MM.1S (cell line): ENCODE measurements at regions not wholly inside any gene's neighbourhood (a gene's known extent, or its start where the extent isn't known, plus 50 kb on each side); places are given as distances from the start of the nearest gene placed in this dataset.

ENCODE experiments used
- DNase-seq: peaks from one replicate; pipeline ENCODE4 v3.0.0-alpha.2; 2015
- H2AFZ ChIP-seq: fragments of 300-600 bp; sonication (generic); 2 replicates; pipeline ENCODE4 v1.6.0; 2016; ENCODE audit warnings: antibody characterized with exemption, low read length
- H3F3A ChIP-seq: fragments of 300-600 bp; sonication (generic); 2 replicates; pipeline ENCODE4 v1.6.1; 2016; ENCODE audit warnings: mild to moderate bottlenecking, antibody characterized with exemption, low read length, moderate library complexity, mixed read lengths; ENCODE audit not compliant: insufficient read depth
- H3K27ac ChIP-seq: fragments of 300-600 bp; sonication (generic); 2 replicates; pipeline ENCODE4 v1.5.1; 2016; ENCODE audit warnings: mild to moderate bottlenecking, low read length
- H3K27me3 ChIP-seq: fragments of 300-600 bp; sonication (generic); replicated peaks from 2 replicates; pipeline ENCODE4 v1.6.0; 2016; ENCODE audit warnings: low read length; ENCODE audit not compliant: insufficient read depth
- H3K36me3 ChIP-seq: fragments of 300-600 bp; sonication (generic); replicated peaks from 2 replicates; pipeline ENCODE4 v1.6.1; 2016; ENCODE audit warnings: mild to moderate bottlenecking, low read length, mixed read lengths; ENCODE audit not compliant: insufficient read depth
- H3K4me1 ChIP-seq: fragments of 300-600 bp; sonication (generic); 2 replicates; pipeline ENCODE4 v1.6.1; 2016; ENCODE audit warnings: low read length, mixed read lengths
- H3K4me2 ChIP-seq: fragments of 300-600 bp; sonication (generic); 2 replicates; pipeline ENCODE4 v1.6.0; 2016; ENCODE audit warnings: low read depth, low read length
- H3K4me3 ChIP-seq: fragments of 300-600 bp; sonication (generic); 2 replicates; pipeline ENCODE4 v1.5.1; 2016; ENCODE audit warnings: low read length, mixed read lengths
- H3K79me2 ChIP-seq: fragments of 300-600 bp; sonication (generic); 2 replicates; pipeline ENCODE4 v1.6.1; 2016; ENCODE audit warnings: mixed run types, low read length, mixed read lengths
- H3K9ac ChIP-seq: fragments of 300-600 bp; sonication (generic); 2 replicates; pipeline ENCODE4 v1.6.1; 2016; ENCODE audit warnings: low read length, mixed read lengths
- H3K9me2 ChIP-seq: fragments of 300-600 bp; sonication (generic); replicated peaks from 2 replicates; pipeline ENCODE4 v1.6.1; 2016; ENCODE audit warnings: mild to moderate bottlenecking, low read length, mixed read lengths; ENCODE audit not compliant: insufficient read depth
- H3K9me3 ChIP-seq: fragments of 300-600 bp; sonication (generic); replicated peaks from 2 replicates; pipeline ENCODE4 v1.6.1; 2016; ENCODE audit warnings: mild to moderate bottlenecking, low read length, mixed read lengths; ENCODE audit not compliant: insufficient read depth
- H4K20me1 ChIP-seq: fragments of 300-600 bp; sonication (generic); 2 replicates; pipeline ENCODE4 v1.6.1; 2016; ENCODE audit warnings: mild to moderate bottlenecking, low read length, moderate library complexity, mixed read lengths; ENCODE audit not compliant: insufficient read depth
- CTCF ChIP-seq: fragments of 300-600 bp; sonication (generic); IDR thresholded peaks from 2 replicates; pipeline ENCODE4 v1.5.1; 2016; ENCODE audit warnings: antibody characterized with exemption, low read length, mixed read lengths
- EZH2 ChIP-seq: fragments of 300-600 bp; sonication (generic); optimal IDR thresholded peaks from 2 replicates; pipeline ENCODE3; 2017; ENCODE audit warnings: low read depth, mild to moderate bottlenecking, antibody characterized with exemption, low read length, mixed read lengths
- EZH2phosphoT487 ChIP-seq: fragments of 300-600 bp; sonication (generic); IDR thresholded peaks from 2 replicates; pipeline ENCODE4 v1.6.1; 2018; ENCODE audit warnings: antibody characterized with exemption, low read length

- Histone ChIP-seq H3K79me2 (no peaks in the 10 kb centered on the region), H3K4me1 (no peaks in the 10 kb centered on the region), H3K36me3 (no peaks in the 10 kb centered on the region), H3K9ac (no peak overlapping the region), H3F3A (no peaks in the 10 kb centered on the region), H2AFZ (no peak overlapping the region), H4K20me1 (no peaks in the 10 kb centered on the region), H3K4me2 (no peak overlapping the region), H3K4me3 (no peak overlapping the region), H3K9me2 (no peaks in the 10 kb centered on the region), H3K9me3 (no peaks in the 10 kb centered on the region), H3K27ac (no peak overlapping the region), H3K27me3 (no peaks in the 10 kb centered on the region)
- no peak for DNase-seq
- TF ChIP-seq EZH2 (no peak), EZH2phosphoT487 (no peak), CTCF (no peak)
These were observed 72.0 kb upstream of the BACE2 start for GRCh38 chr21:41095983-41096382.

GRCh38 chr21:41098076-41098475, 69.9 kb upstream of the BACE2 start:
- no peaks in the 10 kb centered on the region for H3K36me3 ChIP-seq
- DNase-seq = no peak
- no peak overlapping the region for H2AFZ ChIP-seq
- no peaks in the 10 kb centered on the region for H3K9me3 ChIP-seq
- H3K9me2 ChIP-seq = no peaks in the 10 kb centered on the region
- no peaks in the 10 kb centered on the region for H3F3A ChIP-seq
- H3K4me2 ChIP-seq = no peak overlapping the region
- no peak overlapping the region for H3K4me3 ChIP-seq
- TF ChIP-seq EZH2 (no peak), EZH2phosphoT487 (no peak), CTCF (no peak)
- no peaks in the 10 kb centered on the region for H3K4me1 ChIP-seq
- no peaks in the 10 kb centered on the region for H3K79me2 ChIP-seq
- no peaks in the 10 kb centered on the region for H4K20me1 ChIP-seq
- H3K27me3 ChIP-seq = no peaks in the 10 kb centered on the region
- no peak overlapping the region for H3K9ac ChIP-seq
- no peak overlapping the region for H3K27ac ChIP-seq

- Histone ChIP-seq H3K27me3 (no peaks in the 10 kb centered on the region), H3K27ac (no peak overlapping the region)
- no peak for DNase-seq
These were observed 69.4 kb upstream of the BACE2 start for GRCh38 chr21:41098481-41099042.

More at GRCh38 chr21:41098481-41099042, 69.4 kb upstream of the BACE2 start:
- no peaks in the 10 kb centered on the region for H3K79me2 ChIP-seq
- no peak overlapping the region for H3K4me2 ChIP-seq
- no peak overlapping the region for H2AFZ ChIP-seq
- H3K9me2 ChIP-seq = no peaks in the 10 kb centered on the region
- no peaks in the 10 kb centered on the region for H3K9me3 ChIP-seq
- no peaks in the 10 kb centered on the region for H4K20me1 ChIP-seq
- TF ChIP-seq EZH2 = no peak
- TF ChIP-seq EZH2phosphoT487 = no peak
- no peak for TF ChIP-seq CTCF
- H3K4me1 ChIP-seq = no peaks in the 10 kb centered on the region
- no peaks in the 10 kb centered on the region for H3F3A ChIP-seq
- no peak overlapping the region for H3K9ac ChIP-seq
- no peak overlapping the region for H3K4me3 ChIP-seq
- no peaks in the 10 kb centered on the region for H3K36me3 ChIP-seq
